EH (cell line): ENCODE measurements at regions not wholly inside any gene's neighbourhood (a gene's known extent, or its start where the extent isn't known, plus 50 kb on each side); places are given as distances from the start of the nearest gene placed in this dataset.
"Not testable (repeated sequence)": the region's sequence is repeated elsewhere in the genome, so short reads cannot be mapped to it uniquely, and the experiment has no call there.

Experiments used
- DNase-seq: peaks from one replicate; pipeline ENCODE4 v3.0.0-alpha.2; 2015; ENCODE audit warnings: low read depth

DNA sequence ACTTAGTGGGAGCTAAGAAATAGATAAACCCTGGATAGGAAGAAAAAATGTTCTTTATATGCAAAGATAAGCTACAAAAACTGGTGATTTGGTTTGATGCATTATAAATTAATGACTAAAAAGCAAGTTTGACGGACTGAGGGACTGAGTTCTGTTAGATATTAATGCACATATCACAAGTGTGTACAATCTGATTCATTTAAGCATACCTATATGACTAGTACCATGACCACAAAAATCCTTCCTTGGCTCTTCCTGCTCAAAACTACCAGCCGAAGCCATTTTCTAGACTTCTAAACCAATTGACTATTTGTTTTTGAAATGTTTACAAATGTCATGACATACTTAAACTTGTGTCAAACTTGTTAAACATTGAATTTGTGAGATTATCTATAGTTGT, 374.5 kb upstream of the MON1B start:
- DNase-seq, result no peak

DNA sequence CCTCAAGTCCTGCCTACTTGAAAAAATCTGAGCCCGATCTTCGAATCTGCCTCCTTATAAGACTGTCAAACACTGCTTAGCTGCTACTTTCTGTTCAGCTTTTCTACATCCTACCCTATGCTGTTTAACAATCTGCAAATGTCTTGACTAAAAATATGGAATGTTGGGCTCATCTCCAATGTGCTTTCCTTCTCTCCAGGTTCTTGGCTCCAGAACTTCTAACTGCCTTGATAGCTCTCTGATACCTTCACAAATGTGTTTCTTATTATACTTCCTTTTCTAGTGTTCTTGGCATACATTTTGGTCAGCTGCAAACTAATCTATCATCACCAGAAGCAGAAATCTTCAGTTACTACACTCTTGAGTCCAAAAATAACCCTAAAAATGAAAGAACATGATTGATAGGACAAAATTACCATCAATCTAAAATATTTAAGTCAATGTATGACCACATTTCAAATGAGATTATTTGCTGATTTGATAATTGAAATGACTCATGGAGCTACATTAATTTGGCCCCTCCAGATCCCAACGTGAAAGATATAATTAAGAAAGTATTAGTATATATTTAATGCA, 372.3 kb upstream of the MON1B start:
- DNase-seq, result no peak

DNA sequence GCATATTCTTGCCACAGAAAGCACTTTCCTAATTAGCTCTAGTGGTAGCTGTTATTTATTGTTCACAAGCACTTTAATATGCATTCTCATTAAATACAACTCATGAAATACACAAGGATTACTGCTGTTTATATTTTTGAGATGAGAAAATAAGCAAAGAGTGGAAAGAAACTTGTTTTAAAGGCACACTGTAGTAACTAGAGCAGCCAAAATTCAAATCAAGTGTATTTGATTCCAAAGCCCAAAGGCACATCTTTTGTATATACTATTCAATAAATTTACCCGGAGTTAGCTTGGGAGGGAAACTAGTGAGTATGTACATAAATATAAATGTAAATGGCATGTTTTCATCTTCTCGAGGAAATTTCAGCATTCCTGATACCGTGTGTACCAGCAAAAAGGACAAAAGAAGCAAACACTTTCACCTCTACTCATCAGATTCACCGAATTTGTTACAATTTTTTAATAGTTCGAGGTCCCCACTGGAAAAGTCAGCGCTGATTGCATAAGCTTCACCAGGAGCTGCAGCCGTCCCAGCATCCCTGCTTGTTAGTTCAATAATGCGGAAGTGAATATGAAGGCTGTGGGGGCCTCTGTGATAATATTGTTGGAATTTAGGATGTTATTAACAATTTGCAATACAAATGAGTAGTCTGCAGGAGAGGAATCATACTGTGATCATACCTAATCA, 371.6 kb upstream of the MON1B start:
- no peak for DNase-seq

DNA sequence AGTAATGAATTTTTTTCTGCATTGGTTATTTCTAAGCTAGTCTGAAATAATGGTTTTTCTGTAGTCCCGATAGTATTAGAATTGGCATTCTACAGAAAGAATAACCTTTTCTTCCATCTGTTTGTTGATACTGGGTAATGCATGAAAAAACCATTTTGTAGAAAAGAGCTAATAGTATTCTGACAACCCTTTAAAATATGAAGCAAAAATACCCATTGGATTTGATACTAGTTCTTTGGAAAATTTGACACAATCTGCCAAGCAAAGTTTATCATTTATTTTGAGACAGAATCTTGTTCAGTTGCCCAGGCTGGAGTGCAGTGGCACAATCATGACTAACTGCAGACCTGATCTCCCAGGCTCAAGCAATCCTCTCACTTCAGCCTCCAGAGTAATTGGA, 366.8 kb upstream of the MON1B start:
- no peak for DNase-seq

DNA sequence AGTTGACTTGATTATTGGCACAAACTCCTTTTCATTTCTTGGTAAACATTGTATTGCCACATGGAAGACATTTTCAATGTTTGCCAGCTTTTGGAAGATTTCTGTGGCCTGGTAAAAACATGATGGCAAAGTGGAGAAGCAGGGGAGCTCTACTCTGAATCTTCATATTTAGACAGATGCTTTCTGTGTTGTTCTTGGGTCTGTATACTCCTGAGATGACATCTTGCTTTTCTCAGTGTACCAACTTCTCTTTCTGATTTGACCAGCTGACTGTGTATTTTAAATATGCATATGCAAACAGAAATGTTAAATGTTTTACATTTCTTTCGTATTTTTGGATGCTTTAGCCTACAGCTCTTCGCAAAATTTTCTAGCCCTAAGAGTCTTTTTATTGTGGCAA, 366.2 kb upstream of the MON1B start:
- DNase-seq, result no peak

DNA sequence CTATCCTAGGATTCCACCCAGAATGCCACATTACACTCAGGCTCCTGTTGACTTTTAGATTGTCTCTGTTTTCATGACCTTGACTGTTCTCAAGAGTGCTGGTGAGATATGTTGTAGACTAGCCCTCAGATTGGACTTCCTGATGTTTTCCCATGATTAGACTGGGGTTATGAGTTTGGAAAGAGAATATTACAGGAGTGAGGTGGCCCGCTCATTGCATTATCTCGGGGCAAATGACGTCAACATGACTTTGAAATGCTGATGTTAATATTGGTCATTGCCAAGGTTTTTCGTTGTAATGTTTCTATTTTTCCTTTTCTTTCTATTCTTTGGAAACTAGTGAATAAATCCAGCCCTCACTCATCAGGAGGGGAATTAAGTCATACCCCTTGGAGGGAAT, 355.7 kb upstream of the MON1B start:
- no peak for DNase-seq

DNA sequence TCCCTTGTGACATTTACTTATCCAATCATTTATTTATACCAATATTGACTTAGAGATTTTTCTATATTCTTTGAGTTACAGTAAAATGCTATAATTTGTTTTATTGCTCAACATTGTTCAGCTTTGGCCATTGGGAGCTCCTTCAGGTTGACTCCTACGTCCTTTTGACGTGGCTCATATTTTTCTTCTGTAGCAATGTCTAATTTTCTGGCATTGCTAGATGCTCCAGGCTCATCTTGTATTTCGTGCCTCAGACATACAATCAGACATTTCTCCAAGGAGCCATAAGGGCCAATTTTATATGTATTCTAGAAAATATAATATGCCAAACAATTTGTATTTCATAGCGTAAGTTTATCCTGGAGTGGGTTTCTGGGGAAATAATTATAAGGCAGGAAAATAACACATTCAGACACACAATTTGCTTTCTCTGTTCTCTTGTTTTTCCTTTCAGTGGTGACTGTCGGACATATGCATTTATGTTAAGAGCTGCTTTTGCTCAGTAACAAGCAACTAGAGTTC, 355.1 kb upstream of the MON1B start:
- no peak for DNase-seq

DNA sequence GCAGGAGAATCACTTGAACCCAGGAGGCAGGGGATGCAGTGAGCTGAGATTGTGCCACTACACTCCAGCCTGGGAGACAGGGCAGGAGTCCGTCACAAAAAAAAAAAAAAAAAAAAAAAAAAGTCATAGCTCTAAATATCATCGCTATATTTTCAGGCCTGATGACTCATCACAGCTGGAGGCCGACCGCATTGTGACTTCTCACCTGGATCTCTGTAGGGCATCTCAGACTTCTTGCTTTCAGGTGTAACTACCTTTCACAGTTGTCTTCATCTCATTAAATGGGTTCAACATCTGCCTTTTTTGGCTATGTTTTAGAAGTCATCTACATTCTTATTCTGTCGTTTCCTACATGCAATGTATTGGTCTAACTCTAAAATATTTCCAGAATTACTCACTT, 353.1 kb upstream of the MON1B start:
- no peak for DNase-seq

DNA sequence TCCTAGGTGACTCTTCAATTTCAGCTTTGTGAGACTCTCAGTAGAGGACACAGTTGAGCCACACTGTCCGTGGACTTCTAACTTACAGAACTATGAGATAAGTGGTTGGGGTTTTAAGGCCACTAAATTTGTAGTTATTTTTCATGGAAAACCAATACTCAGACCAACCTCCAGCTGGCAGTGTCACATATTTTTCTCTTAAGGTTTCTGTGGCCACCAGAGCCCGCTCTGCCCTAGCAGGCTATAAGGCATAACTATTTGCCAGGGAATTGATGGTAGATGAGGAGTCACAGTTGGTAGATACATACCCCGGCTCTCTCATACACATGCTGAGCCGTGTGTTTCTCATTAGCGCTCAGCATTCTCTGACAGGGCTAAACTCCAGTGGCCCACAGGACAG, 336.8 kb upstream of the MON1B start:
- DNase-seq, result no peak

DNA sequence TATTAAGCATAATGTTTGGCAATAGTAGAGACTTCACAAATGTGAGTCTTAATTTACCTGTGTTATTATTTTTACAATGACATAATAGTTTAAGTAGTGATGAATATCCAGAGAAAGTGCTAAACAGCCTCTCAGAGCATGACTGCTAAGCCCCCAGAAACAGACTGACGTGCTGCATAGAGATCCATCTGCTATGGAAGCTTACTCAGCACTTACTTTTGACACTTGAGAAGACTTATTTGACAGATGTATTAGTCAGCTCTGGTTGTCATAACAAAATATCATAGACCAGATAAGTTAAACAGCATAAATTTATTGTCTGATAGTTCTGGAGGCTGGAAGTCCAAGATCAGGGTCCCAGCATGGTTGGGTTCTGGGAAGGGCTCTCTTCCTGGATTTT, 334.9 kb upstream of the MON1B start:
- no peak for DNase-seq

DNA sequence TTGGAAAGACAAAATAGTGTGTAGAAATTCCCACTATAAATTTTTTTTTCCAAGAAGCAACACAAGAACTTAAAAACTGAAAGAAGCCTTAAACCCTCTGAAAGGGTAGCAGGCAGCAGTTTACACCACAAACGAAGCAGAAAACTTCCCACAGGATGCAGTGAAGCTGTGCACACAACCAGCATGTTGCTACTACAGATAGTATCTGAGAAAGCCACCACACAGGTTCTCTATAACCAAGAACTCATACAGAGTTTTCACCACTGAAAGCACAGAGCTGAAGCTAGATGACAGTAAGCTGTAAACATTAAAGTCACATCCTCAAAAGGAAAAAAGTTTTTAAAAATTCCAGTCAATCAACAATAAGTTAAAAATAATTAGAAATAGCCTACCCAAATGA, 333.6 kb upstream of the MON1B start:
- no peak for DNase-seq

DNA sequence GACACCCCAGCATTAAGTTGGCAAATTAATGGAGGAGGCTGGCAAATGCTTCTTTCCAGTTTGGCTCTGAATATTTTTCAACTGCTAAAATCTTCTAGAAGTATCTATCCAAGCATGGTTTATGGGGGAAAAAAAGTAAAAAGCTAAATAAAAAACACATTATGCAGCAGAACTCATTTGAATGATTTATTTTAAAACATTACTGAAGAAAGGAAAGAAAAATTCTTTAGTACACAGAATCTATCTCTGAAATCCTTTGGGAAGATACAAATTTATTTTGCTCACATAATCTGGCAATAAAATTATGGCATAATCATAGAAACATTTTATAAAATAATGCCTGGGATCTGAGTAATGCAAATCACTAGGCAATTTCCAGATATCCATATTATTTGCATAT, 328.1 kb upstream of the MON1B start:
- DNase-seq, result no peak

DNA sequence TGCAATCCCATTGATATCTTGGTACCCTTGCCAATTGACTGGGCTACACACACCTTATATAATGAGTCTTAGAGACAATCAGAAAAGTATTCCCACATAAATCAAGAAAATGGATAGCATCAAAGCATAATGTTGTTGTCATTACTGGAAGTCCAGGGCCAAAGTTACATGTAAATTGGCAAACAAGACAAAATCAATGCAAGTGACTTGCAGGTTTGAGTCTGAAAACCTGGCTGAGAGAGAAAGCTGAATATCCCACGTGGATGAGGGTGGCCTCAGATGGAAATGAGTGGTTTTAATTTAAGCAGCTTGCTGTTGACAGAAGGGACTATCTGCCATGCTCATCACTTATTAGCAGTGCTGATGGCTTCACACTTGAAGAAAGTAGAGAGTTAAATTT, 324.0 kb upstream of the MON1B start:
- DNase-seq, result no peak

DNA sequence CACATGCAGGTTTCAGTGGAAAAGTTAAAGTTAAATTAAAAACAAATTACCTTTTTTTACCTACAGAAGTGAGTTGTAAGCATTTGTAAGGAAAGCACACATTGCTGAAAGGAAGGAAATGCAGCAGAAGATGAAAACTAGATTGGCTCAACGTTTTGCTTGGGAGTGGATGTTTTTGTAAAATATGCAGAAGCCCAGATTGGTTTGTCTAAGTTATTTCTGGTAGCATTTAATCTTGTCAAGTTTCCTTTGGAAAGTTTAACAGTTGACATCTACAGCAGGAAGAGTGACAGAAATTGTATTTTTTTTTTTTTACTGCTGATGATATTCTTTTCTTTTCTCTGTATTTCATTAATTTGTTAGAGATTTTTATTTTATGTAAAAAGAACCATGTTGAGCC, 315.1 kb upstream of the MON1B start:
- DNase-seq, result no peak

DNA sequence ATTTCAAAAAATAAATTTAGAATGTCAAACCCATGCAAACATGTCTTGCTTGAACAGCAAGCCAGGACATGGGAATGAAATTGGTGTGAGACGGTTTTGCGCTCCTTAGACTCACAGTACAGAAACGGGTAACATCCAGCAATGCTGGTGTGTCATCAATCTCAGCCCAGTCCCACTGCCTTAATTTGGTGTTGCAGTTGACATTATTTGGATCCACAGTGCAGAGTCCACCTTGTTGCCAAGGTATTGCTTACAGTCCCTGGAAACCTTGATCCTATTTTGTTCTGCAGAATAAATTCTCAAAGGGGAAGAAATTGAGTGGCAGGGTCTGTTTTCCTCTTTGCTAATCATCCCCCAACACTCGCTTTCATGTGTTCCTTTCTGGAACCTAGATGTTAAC, 311.6 kb upstream of the MON1B start:
- no peak for DNase-seq

DNA sequence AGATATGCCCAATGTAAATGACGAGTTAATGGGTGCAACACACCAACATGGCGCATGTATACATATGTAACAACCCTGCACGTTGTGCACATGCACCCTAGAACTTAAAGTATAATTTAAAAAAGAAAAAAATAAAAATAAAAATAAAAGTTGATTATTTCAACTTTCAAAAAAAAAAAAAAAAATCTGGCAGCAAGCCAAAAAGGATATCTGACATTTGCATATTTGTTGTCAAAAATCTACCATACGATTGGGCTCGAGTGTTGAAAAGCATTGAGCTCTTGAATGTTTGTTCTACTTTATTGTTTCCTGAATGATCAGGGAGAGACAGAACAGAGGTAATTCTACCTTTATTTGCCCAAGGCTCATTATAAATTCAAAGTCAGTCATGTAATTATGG, 310.5 kb upstream of the MON1B start:
- DNase-seq, result not testable (repeated sequence)

DNA sequence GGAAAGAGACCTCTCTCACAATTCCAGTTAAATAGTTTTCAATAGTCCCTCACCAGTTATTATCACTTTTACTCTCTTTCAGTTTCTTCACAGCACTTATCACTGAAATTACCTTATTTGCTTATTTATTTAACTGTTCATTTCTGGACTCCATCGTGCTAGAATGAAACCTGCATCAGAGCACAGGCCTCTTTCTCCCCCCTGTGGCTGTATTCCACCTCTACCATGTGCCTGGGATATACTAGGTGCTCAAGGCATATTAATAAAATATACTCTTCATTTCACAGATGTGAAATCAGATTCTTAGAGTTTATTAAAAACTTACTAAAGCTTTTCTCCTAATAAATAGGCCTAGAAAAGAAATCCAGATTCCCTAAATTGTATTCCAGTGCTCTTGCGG, 308.9 kb upstream of the MON1B start:
- no peak for DNase-seq

DNA sequence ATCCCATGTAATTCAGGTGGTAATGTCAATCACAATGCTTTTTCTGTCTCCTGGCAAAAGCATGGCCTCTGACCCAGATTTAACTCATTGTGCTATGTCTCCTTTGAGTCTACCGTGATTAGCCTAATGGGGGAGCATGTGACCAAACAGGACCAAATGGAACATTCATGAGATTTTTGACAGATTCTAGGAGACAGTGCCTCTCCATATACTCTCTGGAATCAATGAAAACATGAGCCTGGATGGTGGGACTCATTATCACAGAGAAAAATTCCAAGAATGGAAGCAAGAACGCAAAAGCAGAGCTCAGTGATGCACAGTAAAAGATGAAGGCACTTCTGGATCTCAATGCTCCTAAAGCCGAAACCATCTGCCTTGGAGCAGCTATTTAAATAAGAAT, 307.9 kb upstream of the MON1B start:
- no peak for DNase-seq

DNA sequence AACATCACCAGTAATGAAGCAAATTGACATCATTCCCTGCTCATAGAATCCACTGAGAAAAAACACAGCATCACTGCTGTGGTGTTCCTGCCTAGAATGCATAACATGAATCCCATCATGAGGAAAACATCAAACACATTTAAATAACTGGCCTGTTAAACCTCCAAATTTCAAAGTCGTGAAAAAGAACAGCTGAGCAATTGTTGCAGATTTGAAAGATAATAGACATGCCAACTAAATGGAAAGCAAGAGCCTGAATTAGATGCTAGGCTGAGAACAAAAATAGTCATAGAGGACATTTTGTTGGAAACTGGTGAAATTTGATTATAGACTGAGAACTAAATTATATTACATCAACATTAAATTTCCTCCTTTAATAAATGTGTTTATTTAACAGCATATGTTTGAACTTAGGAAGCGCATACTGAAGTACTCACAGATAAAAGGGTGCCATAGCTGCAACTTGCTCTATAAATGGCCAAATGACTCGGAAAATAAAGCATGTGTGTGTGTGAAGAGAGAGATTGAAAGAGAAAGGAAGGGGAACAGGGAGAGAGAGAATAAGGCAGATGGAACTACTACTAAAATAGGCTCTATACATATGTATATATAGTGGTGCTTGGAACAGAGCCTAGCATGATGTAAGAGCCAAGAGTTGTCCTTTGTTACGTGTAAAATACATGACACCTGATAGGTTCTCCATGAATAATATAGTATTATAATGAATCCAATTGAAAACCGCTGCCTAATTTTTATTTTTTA, 305.0 kb upstream of the MON1B start:
- no peak for DNase-seq

DNA sequence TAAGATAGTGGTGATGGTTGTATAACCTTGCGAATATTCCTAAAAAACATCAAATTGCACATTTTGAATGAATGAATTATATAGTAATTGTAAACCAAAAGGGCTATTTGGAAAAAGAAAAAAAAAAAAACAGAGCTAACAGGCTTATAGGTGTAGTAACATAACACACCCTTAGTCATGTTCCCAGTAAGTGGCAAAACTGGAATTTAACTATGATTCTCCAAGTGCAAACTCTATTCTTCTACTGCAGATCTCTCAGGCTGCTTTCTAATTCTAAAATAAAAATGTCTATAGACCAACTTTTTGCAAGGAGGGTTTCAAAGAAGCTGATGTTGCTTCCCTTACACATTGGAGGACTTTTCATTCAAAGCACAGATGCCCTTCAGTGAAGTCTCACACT, 293.2 kb upstream of the MON1B start:
- DNase-seq, result no peak

DNA sequence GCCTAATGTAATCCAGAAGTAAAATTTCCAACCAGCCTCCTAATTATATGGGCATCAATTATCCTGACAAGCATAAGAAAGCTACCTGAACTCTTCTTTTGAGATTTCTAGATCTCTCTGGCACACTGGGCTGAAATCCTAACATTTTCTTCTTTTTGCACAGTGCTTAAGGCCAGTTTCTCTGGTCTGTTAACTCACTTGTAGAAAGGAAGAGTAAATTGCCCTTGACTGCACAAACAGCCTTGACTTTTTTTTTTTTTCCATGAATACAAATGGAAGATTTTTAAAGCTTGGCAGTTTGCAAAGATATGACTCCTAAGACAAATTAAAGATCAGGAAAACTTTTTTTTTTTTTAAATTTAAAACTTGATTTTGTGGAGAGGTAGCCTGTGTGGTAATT, 291.2 kb upstream of the MON1B start:
- DNase-seq, result no peak

DNA sequence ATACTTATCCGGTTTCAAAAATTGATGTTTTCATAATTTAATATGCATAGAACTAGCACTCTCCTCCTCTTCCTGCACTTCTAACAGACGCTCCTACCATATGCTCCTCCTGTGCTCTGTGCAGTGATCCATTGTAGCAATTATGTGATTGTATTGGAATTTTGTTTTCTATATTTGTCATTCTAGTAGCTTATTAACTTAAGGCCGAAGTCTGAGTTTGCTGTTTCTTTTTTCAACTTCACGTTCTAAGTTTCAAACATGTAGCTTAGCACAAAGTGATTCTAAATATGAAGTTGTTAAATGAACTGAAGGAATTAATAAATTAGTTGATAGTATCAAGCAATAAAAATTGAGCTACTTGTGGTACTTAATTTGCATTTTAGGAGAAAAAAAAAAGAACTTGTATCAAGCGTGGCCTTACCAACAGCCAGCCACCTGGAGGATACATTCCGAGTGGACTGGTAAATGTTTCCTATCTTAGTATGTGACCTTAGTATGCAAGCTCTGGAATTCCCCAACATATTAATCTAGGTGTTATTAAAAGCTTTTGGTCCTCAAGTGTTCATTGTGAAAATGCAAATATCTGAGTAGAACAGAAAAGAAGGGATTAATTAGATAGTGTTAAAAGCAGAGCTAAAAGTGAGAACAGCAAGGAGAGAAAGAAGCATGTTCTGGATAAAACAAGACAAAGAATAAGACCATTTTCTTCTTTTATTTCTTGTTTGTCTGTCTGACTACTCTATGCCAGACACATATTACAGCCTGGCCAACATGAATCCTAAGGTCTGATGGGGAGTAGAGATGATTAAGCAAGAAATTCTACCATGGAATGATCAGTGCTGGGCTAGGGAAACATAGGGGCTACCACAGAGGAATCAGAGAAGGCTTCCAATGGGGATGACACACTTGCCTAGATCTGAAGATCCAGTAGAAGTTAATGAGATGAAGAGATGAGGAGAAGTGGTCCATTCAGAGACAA, 290.4 kb upstream of the MON1B start:
- DNase-seq, result no peak
